Esophagus (tissue), 2 donors: ENCODE measurements at regions not wholly inside any gene's neighbourhood (a gene's known extent, or its start where the extent isn't known, plus 50 kb on each side); places are given as distances from the start of the nearest gene placed in this dataset.

ENCODE experiments used
- H3K27ac ChIP-seq, 2 donors: one replicate each; pipeline ENCODE4 v1.5.1; 2013; ENCODE audit warnings: low read depth in 2 of 2, mild to moderate bottlenecking in 2 of 2, inconsistent platforms in 1 of 2, low read length in 1 of 2, moderate library complexity in 1 of 2
- H3K27me3 ChIP-seq, 2 donors: one replicate each; pipeline ENCODE4 v1.6.1; 2013; ENCODE audit warnings: low read length in 2 of 2, control low read depth in 1 of 2, mild to moderate bottlenecking in 1 of 2; ENCODE audit not compliant: insufficient read depth in 2 of 2, control insufficient read depth in 1 of 2
- H3K36me3 ChIP-seq, 2 donors: one replicate each; pipeline ENCODE4 v1.6.1; 2013; ENCODE audit warnings: low read length in 1 of 2; ENCODE audit not compliant: control insufficient read depth in 2 of 2, insufficient read depth in 2 of 2
- H3K4me1 ChIP-seq, 2 donors: one replicate each; pipeline ENCODE4 v1.6.1; 2013; ENCODE audit warnings: low read length in 1 of 2; ENCODE audit not compliant: control insufficient read depth in 2 of 2, insufficient read depth in 2 of 2
- H3K4me3 ChIP-seq, 2 donors: one replicate each; pipeline ENCODE4 v1.5.1; 2013; ENCODE audit warnings: low read length in 2 of 2, mild to moderate bottlenecking in 2 of 2, low read depth in 1 of 2, moderate library complexity in 1 of 2
- H3K9me3 ChIP-seq, 2 donors: one replicate each; pipeline ENCODE4 v1.6.1; 2013; ENCODE audit warnings: mild to moderate bottlenecking in 2 of 2, low read depth in 1 of 2, low read length in 1 of 2, moderate library complexity in 1 of 2; ENCODE audit not compliant: control insufficient read depth in 2 of 2, insufficient read depth in 1 of 2
- WGBS, 2 donors: extraction: QIAGEN DNeasy Blood & Tissue Kit; methylation state at CpG; one replicate each; pipeline ENCODE4 v1.1.7; 2013; 5-methylcytosine and 5-hydroxymethylcytosine counted together
- donor health status: healthy with polysubstance abuse.
- donor health status: Bipolar disorder and iron deficiency.

- no peaks in the 10 kb centered on the region for H3K4me1 ChIP-seq
- WGBS, 2 donors: 87% methylated on average over 5 of the region's 5 CpGs
Observed at GRCh38 chr3:13937131-13937530, 57.3 kb upstream of the WNT7A start.

GRCh38 chr3:13935494-13936094, 55.7 kb upstream of the WNT7A start:
- Histone ChIP-seq H3K27ac (no peak overlapping the region), H3K9me3 (peaks cover 2 to 6% of the 10 kb centered on the region in 2 donors), H3K4me1 (no peaks in the 10 kb centered on the region), H3K4me3 (no peak overlapping the region), H3K36me3 (no peaks in the 10 kb centered on the region), H3K27me3 (no peaks in the 10 kb centered on the region)
- 73 to 76% methylated on average over 7 of the region's 7 CpGs for WGBS, 2 donors

More at GRCh38 chr3:13937131-13937530, 57.3 kb upstream of the WNT7A start:
- Histone ChIP-seq H3K4me3 (no peak overlapping the region), H3K9me3 (peaks cover 2 to 6% of the 10 kb centered on the region in 2 donors), H3K27ac (no peak overlapping the region), H3K27me3 (no peaks in the 10 kb centered on the region), H3K36me3 (no peaks in the 10 kb centered on the region)

DNA sequence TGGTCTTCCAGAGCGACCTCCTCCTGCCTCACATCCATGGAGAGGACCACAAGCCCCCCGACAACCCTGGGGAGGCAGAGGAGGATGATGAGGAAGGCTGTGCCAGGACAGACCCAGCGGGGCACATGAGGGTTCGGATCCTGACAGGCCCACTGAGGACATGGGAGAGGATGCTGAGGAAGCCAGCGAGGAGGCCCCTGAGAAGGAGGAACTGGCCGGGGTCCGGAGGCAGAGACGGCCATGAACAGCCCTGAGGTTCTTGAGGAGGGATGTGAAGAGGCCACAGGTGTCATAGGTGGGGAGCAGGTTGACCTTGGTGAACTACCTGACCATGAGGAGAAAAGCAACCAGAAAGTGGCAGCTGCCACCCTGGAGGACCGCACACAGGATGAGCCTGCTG, 54.9 kb upstream of the WNT7A start:
- H3K4me1 ChIP-seq: no peaks in the 10 kb centered on the region
- no peaks in the 10 kb centered on the region for H3K36me3 ChIP-seq
- peaks cover 2 to 6% of the 10 kb centered on the region in 2 donors for H3K9me3 ChIP-seq
- no peaks in the 10 kb centered on the region for H3K27me3 ChIP-seq
- H3K27ac ChIP-seq: no peak overlapping the region
- 89 to 90% methylated on average over 9 of the region's 9 CpGs for WGBS, 2 donors
- no peak overlapping the region for H3K4me3 ChIP-seq

DNA sequence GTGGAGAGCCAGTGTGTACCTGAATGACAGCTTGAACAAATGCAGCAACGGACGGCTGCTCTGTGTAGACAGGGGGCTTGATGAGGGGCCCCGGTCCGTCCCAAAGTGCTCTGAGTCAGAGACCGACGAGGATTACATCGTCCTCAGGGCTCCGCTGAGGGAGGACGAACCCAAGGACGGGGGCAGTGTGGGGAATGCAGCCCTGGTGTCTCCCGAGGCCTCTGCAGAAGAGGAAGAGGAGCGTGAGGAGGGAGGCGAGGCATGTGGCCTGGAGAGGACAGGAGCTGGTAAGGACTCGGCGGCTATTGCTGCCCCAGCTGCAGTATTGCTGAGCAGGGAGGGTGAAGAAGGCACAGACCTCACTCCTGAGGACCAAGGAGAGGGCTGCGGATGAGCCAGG, 54.4 kb upstream of the WNT7A start:
- Histone ChIP-seq H3K27me3 (no peaks in the 10 kb centered on the region), H3K4me3 (no peak overlapping the region), H3K27ac (no peak overlapping the region), H3K4me1 (no peaks in the 10 kb centered on the region), H3K36me3 (no peaks in the 10 kb centered on the region), H3K9me3 (peaks cover 2 to 6% of the 10 kb centered on the region in 2 donors)
- 90 to 93% methylated on average over 16 of the region's 16 CpGs for WGBS, 2 donors

- peaks cover 2 to 6% of the 10 kb centered on the region in 2 donors for H3K9me3 ChIP-seq
- WGBS, 2 donors: 23 to 25% methylated on average over 70 of the region's 70 CpGs
Observed at GRCh38 chr3:13932578-13933295, 52.9 kb upstream of the WNT7A start.

GRCh38 chr3:13931172-13931571, 51.3 kb upstream of the WNT7A start:
- no peaks in the 10 kb centered on the region for H3K36me3 ChIP-seq
- WGBS, 2 donors: 92 to 95% methylated on average over 4 of the region's 4 CpGs
- peaks cover 2 to 6% of the 10 kb centered on the region in 2 donors for H3K9me3 ChIP-seq
- no peaks in the 10 kb centered on the region for H3K27me3 ChIP-seq
- H3K4me1 ChIP-seq: no peaks in the 10 kb centered on the region
- no peak overlapping the region for H3K27ac ChIP-seq
- no peak overlapping the region for H3K4me3 ChIP-seq

More at GRCh38 chr3:13932578-13933295, 52.9 kb upstream of the WNT7A start:
- Histone ChIP-seq H3K4me3 (peak overlapping the region; percentile 36 to 46), H3K4me1 (no peaks in the 10 kb centered on the region), H3K27ac (peak overlapping the region in 1 of 2 donors; percentile 6), H3K36me3 (no peaks in the 10 kb centered on the region), H3K27me3 (no peaks in the 10 kb centered on the region)
